Brain microvascular endothelial cell (primary cell): ENCODE measurements at regions not wholly inside any gene's neighbourhood (a gene's known extent, or its start where the extent isn't known, plus 50 kb on each side); places are given as distances from the start of the nearest gene placed in this dataset.
"Not testable (repeated sequence)": the region's sequence is repeated elsewhere in the genome, so short reads cannot be mapped to it uniquely, and the experiment has no call there.

Experiments used
- DNase-seq: peaks from one replicate; pipeline ENCODE4 v3.0.0-alpha.2; 2020
- H3K27ac ChIP-seq: fragments of 250-450 bp; sonication (Bioruptor Pico); 2 replicates; pipeline ENCODE4 v1.5.1; 2020; ENCODE audit warnings: mild to moderate bottlenecking, moderate library complexity
- H3K27me3 ChIP-seq: fragments of 250-450 bp; sonication (Bioruptor Pico); replicated peaks from 2 replicates; pipeline ENCODE4 v1.5.1; 2020; ENCODE audit warnings: mild to moderate bottlenecking
- H3K36me3 ChIP-seq: fragments of 250-450 bp; sonication (Bioruptor Pico); replicated peaks from 2 replicates; pipeline ENCODE4 v1.5.1; 2020; ENCODE audit warnings: mild to moderate bottlenecking
- H3K4me3 ChIP-seq: 2 replicates; pipeline ENCODE4 v1.5.1; 2011; ENCODE audit warnings: low read depth, mild to moderate bottlenecking, control low read depth, low read length, moderate library complexity
- CTCF ChIP-seq: IDR thresholded peaks from 2 replicates; pipeline ENCODE4 v1.5.1; 2011; ENCODE audit warnings: low read depth, mild to moderate bottlenecking, moderate library complexity, low read length, control low read depth, inconsistent platforms; ENCODE audit errors: missing control alignments
- in situ Hi-C: cut with HindIII; loops from 2 replicates; pipeline ENCODE4 v1.10.0; 2017; ENCODE audit warnings: low sequenced_read_pairs, low pct_ligation_motif_present

- Histone ChIP-seq H3K27me3 (no peaks in the 10 kb centered on the region), H3K27ac (no peak overlapping the region), H3K4me3 (no peak overlapping the region), H3K36me3 (no peaks in the 10 kb centered on the region)
- TF ChIP-seq CTCF: no peak
- in situ Hi-C loops: no loop called here
- DNase-seq: no peak
Observed at GRCh38 chr18:53843113-53843760, 381.2 kb downstream of the MBD2 start.

GRCh38 chr18:53838746-53839145 is 385.7 kb downstream of the MBD2 start:
- no peak for DNase-seq
- H3K36me3 ChIP-seq: no peaks in the 10 kb centered on the region
- H3K27me3 ChIP-seq: no peaks in the 10 kb centered on the region
- no peak overlapping the region for H3K4me3 ChIP-seq
- in situ Hi-C loops: no loop called here
- TF ChIP-seq CTCF: no peak
- no peak overlapping the region for H3K27ac ChIP-seq

GRCh38 chr18:53821141-53821540 is 403.3 kb downstream of the MBD2 start:
- DNase-seq, H3K27ac ChIP-seq, in situ Hi-C loops, H3K27me3 ChIP-seq, H3K4me3 ChIP-seq, H3K36me3 ChIP-seq: not testable (repeated sequence)

GRCh38 chr18:53819671-53820070 is 404.8 kb downstream of the MBD2 start:
- no peak overlapping the region for H3K27ac ChIP-seq
- H3K27me3 ChIP-seq: no peaks in the 10 kb centered on the region
- no peaks in the 10 kb centered on the region for H3K36me3 ChIP-seq
- no peak for DNase-seq
- in situ Hi-C loops: no loop called here
- no peak overlapping the region for H3K4me3 ChIP-seq
- TF ChIP-seq CTCF: no peak

- in situ Hi-C loops: no loop called here
- TF ChIP-seq CTCF: no peak
- H3K27me3 ChIP-seq: no peaks in the 10 kb centered on the region
- H3K27ac ChIP-seq: no peak overlapping the region
- H3K4me3 ChIP-seq: no peak overlapping the region
- H3K36me3 ChIP-seq: no peaks in the 10 kb centered on the region
- no peak for DNase-seq
Observed at GRCh38 chr18:53819174-53819573, 405.3 kb downstream of the MBD2 start.

GRCh38 chr18:53817976-53818950 is 406.2 kb downstream of the MBD2 start:
- DNase-seq: no peak
- H3K27ac ChIP-seq: no peak overlapping the region
- no peak for TF ChIP-seq CTCF
- no peak overlapping the region for H3K4me3 ChIP-seq
- H3K36me3 ChIP-seq: no peaks in the 10 kb centered on the region
- in situ Hi-C loops: no loop called here
- no peaks in the 10 kb centered on the region for H3K27me3 ChIP-seq
